ENCODE measurements at regions not wholly inside any gene's neighbourhood (a gene's known extent, or its start where the extent isn't known, plus 50 kb on each side); places are given as distances from the start of the nearest gene placed in this dataset.

- H3K4me3 Mint-ChIP-seq, result no peak overlapping the region
- no peak overlapping the region for H3K27ac Mint-ChIP-seq
- no peaks in the 10 kb centered on the region for H3K27me3 Mint-ChIP-seq
- peak; percentile 91 for DNase-seq
- H3K4me1 Mint-ChIP-seq (ENCODE audit: low read depth), result peaks cover 11% of the 10 kb centered on the region
- intact Hi-C loops (cut with micrococcal nuclease), result no loop called here
- POLR2A ChIA-PET, result interaction anchor here (0.6 to 2.7 kb wide), 9 partner anchors 10 to 165 kb away, joined by 3 to 11 read pairs (median 4); partner anchors contain the start of gene PICALM
- ATAC-seq, result peak; percentile 81
- TF ChIP-seq, protein P1, sequence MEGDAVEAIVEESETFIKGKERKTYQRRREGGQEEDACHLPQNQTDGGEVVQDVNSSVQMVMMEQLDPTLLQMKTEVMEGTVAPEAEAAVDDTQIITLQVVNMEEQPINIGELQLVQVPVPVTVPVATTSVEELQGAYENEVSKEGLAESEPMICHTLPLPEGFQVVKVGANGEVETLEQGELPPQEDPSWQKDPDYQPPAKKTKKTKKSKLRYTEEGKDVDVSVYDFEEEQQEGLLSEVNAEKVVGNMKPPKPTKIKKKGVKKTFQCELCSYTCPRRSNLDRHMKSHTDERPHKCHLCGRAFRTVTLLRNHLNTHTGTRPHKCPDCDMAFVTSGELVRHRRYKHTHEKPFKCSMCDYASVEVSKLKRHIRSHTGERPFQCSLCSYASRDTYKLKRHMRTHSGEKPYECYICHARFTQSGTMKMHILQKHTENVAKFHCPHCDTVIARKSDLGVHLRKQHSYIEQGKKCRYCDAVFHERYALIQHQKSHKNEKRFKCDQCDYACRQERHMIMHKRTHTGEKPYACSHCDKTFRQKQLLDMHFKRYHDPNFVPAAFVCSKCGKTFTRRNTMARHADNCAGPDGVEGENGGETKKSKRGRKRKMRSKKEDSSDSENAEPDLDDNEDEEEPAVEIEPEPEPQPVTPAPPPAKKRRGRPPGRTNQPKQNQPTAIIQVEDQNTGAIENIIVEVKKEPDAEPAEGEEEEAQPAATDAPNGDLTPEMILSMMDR (IDR thresholded peaks at IDR 0.05), result no peak
- H3K36me3 Mint-ChIP-seq (ENCODE audit: low read depth), result peaks cover 2% of the 10 kb centered on the region
- CTCF ChIA-PET, result interaction anchor here (0.7 to 4.3 kb wide), 4 partner anchors 11 to 139 kb away, joined by 3 to 31 read pairs (median 4); no protein-coding TSS in a partner anchor
- no peaks in the 10 kb centered on the region for H3K9me3 Mint-ChIP-seq
Observed at GRCh38 chr11:86182976-86183584, 61.5 kb upstream of the EED start.

DNA sequence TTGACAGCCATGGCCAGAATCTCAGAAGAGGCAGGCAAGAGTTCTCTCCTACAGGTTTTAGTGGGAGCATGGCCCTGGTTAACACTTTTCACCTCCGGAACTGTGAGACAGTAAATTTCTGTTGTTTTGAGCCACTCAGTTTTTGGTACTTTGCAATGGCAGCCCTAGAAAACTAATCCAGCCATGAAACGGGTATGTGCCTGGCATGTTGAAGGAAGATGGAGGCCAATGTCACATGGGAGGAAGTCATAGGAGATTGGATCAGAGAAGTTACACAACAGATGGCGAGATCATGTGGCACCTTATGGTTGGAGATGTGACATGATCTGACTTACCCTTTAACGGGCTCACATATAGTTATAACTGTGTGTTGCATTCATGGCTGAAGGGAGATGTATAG, 63.2 kb upstream of the EED start:
- intact Hi-C loops (cut with micrococcal nuclease), result no loop called here
- Mint-ChIP-seq H3K4me1 (ENCODE audit: low read depth) (peaks cover 21% of the 10 kb centered on the region), H3K36me3 (ENCODE audit: low read depth) (peaks cover 2% of the 10 kb centered on the region), H3K9me3 (no peaks in the 10 kb centered on the region), H3K27me3 (no peaks in the 10 kb centered on the region), H3K4me3 (no peak overlapping the region), H3K27ac (no peak overlapping the region)
- TF ChIP-seq, protein P1 (IDR thresholded peaks at IDR 0.05), result no peak
- ChIA-PET CTCF (interaction anchor here (0.7 kb wide), 1 partner anchor 140 kb away, joined by 3 read pairs; no protein-coding TSS in a partner anchor), POLR2A (interaction anchor here (0.6 to 2.7 kb wide), 2 partner anchors 50 to 113 kb away, joined by 3 to 11 read pairs; partner anchors contain the start of gene PICALM)
- DNase-seq (no peak), ATAC-seq (no peak)

GRCh38 chr11:86180851-86181250, 63.7 kb upstream of the EED start:
- no peaks in the 10 kb centered on the region for H3K27me3 Mint-ChIP-seq
- no peaks in the 10 kb centered on the region for H3K9me3 Mint-ChIP-seq
- ChIA-PET CTCF (no interaction called here), POLR2A (no interaction called here)
- no peak overlapping the region for H3K4me3 Mint-ChIP-seq
- ATAC-seq (no peak), DNase-seq (no peak)
- TF ChIP-seq, protein P1 (IDR thresholded peaks at IDR 0.05), result no peak
- peaks cover 2% of the 10 kb centered on the region for H3K36me3 Mint-ChIP-seq (ENCODE audit: low read depth)
- H3K27ac Mint-ChIP-seq, result no peak overlapping the region
- peaks cover 26% of the 10 kb centered on the region for H3K4me1 Mint-ChIP-seq (ENCODE audit: low read depth)
- intact Hi-C loops (cut with micrococcal nuclease), result no loop called here

DNA sequence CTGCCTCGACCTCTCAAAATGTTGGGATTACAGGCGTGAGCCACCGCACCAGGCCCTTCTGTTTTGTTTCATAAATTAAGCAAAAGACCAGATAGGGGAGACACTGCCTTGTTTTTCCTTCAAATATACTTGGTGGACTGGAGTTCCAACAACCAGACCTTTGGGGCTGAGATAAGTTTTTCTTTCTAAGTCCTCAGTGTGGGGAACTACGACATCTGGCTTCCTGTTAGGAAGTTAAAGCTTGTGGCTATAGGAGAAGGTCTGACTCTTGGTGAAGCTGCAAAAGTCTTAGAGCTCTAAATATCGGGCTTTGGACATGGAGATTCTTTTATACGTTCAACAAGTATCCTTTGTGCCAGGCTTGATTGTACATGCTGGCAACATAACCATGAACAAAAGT, 64.1 kb upstream of the EED start:
- Mint-ChIP-seq H3K36me3 (ENCODE audit: low read depth) (peaks cover 2% of the 10 kb centered on the region), H3K27me3 (no peaks in the 10 kb centered on the region), H3K4me1 (ENCODE audit: low read depth) (peaks cover 30% of the 10 kb centered on the region), H3K4me3 (no peak overlapping the region), H3K9me3 (no peaks in the 10 kb centered on the region), H3K27ac (no peak overlapping the region)
- intact Hi-C loops (cut with micrococcal nuclease), result no loop called here
- ChIA-PET CTCF (no interaction called here), POLR2A (no interaction called here)
- TF ChIP-seq, protein P1 (IDR thresholded peaks at IDR 0.05), result no peak
- DNase-seq, result no peak
- no peak for ATAC-seq

DNA sequence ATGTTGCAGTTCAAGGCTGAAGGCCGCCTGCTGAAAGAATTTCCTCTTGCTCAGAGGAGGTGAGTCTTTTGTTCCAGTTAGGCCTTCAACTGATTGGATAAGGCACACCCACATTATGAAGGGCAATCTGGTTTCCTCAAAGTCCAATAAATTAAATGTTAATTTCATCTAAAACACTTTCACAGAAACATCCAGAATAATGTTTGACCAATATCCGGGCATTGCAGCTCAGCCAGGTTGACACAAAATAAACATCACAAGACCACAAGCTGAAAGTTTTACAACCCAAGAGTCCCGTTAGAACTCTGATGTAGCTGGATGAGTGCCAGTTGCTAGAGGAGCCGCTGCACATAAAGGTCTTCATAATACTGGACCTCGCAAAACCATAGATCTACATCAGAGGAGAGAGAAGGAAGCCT, 64.9 kb upstream of the EED start:
- peaks cover 30% of the 10 kb centered on the region for H3K4me1 Mint-ChIP-seq (ENCODE audit: low read depth)
- H3K27me3 Mint-ChIP-seq, result no peaks in the 10 kb centered on the region
- no peaks in the 10 kb centered on the region for H3K9me3 Mint-ChIP-seq
- CTCF ChIA-PET, result interaction anchor here (0.9 to 1.6 kb wide), 2 partner anchors 13 to 14 kb away, joined by 3 to 6 read pairs; no protein-coding TSS in a partner anchor
- no peak for DNase-seq
- intact Hi-C loops (cut with micrococcal nuclease), result loop anchor here (5.0 kb wide), 1 partner anchor 42 kb away; no protein-coding TSS in a partner anchor
- TF ChIP-seq, protein P1 (IDR thresholded peaks at IDR 0.05), result no peak
- ATAC-seq, result no peak
- POLR2A ChIA-PET, result no interaction called here
- peaks cover 2% of the 10 kb centered on the region for H3K36me3 Mint-ChIP-seq (ENCODE audit: low read depth)
- no peak overlapping the region for H3K4me3 Mint-ChIP-seq
- no peak overlapping the region for H3K27ac Mint-ChIP-seq
